NOMO-1 treated with dmso at 0.1 percent for 144 hours (cell line): ENCODE measurements at regions not wholly inside any gene's neighbourhood (a gene's known extent, or its start where the extent isn't known, plus 50 kb on each side); places are given as distances from the start of the nearest gene placed in this dataset.

Source experiments
- DNase-seq: peaks from one replicate; lab custom pipeline; 2025; ENCODE audit not compliant: unreplicated experiment; lab: John Stamatoyannopoulos, UW

DNA sequence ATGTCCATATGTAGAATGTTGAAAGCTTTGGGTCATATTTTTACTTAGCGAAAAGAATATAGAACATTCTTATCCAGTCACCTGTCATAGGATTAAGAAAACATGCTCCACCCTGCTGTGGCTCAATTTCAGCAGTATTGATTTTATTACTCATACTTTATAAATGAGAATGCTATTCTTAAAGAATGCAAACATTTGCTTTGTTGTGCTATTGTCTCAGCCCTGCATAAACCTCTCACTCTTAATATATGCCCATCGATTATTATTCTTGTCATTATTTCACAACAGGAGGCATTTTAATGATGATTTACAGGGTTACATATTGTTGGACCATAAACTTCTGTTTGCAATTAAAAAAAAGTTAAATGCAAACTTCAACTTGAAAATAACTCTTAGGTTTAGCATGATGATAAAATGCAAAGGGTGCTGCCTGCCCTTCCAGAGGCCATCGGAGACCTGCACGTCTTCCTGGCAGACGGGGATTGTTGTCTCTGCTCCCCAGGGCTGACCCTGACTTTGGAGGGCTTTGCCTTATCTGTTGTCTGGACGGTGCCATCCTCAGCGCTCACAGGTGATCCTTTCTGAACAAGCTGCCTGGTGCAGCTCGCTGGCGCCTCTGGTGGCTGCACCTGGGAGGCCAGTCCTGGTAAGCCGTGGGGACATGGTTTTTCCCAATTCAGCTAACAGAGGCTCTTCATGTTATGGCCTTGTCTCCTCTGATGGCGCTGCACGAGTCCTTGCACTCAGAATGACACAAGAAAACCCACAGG lies 50.0 kb upstream of the SHH start:
- no peak for DNase-seq
